ENCODE measurements at regions not wholly inside any gene's neighbourhood (a gene's known extent, or its start where the extent isn't known, plus 50 kb on each side); places are given as distances from the start of the nearest gene placed in this dataset.

GRCh38 chr2:133787651-133788050 lies 219.4 kb upstream of the NCKAP5 start (continued):
- no peak for TF ChIP-seq PATZ1 (CRISPR knock-in tag; IDR thresholded peaks at IDR 0.05; ENCODE audit: borderline replicate concordance)
- no peak for TF ChIP-seq RARB (CRISPR knock-in tag; IDR thresholded peaks at IDR 0.05)
- TF ChIP-seq BACH2 (CRISPR knock-in tag; IDR thresholded peaks at IDR 0.05; ENCODE audit: borderline replicate concordance): no peak

GRCh38 chr2:133788386-133788785 lies 220.1 kb upstream of the NCKAP5 start:
- TF ChIP-seq ZFP30 (CRISPR knock-in tag; IDR thresholded peaks at IDR 0.05) (no peak), TSHZ2 (CRISPR knock-in tag; IDR thresholded peaks at IDR 0.05) (no peak), BACH2 (CRISPR knock-in tag; IDR thresholded peaks at IDR 0.05; ENCODE audit: borderline replicate concordance) (no peak), SNAI2 (CRISPR knock-in tag; IDR thresholded peaks at IDR 0.05) (no peak), OSR1 (CRISPR knock-in tag; IDR thresholded peaks at IDR 0.05) (no peak), ZNF70 (CRISPR knock-in tag; IDR thresholded peaks at IDR 0.05) (no peak), ISL1 (CRISPR knock-in tag; IDR thresholded peaks at IDR 0.05) (no peak), POU6F1 (CRISPR knock-in tag; IDR thresholded peaks at IDR 0.05; ENCODE audit: borderline replicate concordance, low read depth) (no peak), CSRNP3 (CRISPR knock-in tag; IDR thresholded peaks at IDR 0.05) (no peak), ZC3H10 (CRISPR knock-in tag; IDR thresholded peaks at IDR 0.05) (no peak), PPARA (CRISPR knock-in tag; IDR thresholded peaks at IDR 0.05; ENCODE audit: borderline replicate concordance) (no peak), ZNF8 (CRISPR knock-in tag; IDR thresholded peaks at IDR 0.05) (no peak), ZNF565 (CRISPR knock-in tag; conservative IDR thresholded peaks at IDR 0.05; ENCODE audit: low read depth) (no peak), ARNTL (CRISPR knock-in tag; IDR thresholded peaks at IDR 0.05; ENCODE audit: borderline replicate concordance, low read depth) (no peak), ESRRG (CRISPR knock-in tag; IDR thresholded peaks at IDR 0.05) (no peak), CSDC2 (CRISPR knock-in tag; IDR thresholded peaks at IDR 0.05) (no peak)
- ATAC-seq: no peak

- ATAC-seq: no peak
- no peak for TF ChIP-seq POU6F1 (CRISPR knock-in tag; IDR thresholded peaks at IDR 0.05; ENCODE audit: borderline replicate concordance, low read depth)
- TF ChIP-seq ZFP30 (CRISPR knock-in tag; IDR thresholded peaks at IDR 0.05): no peak
- no peak for TF ChIP-seq ISL1 (CRISPR knock-in tag; IDR thresholded peaks at IDR 0.05)
- TF ChIP-seq ARNTL (CRISPR knock-in tag; IDR thresholded peaks at IDR 0.05; ENCODE audit: borderline replicate concordance, low read depth): no peak
- no peak for TF ChIP-seq CSDC2 (CRISPR knock-in tag; IDR thresholded peaks at IDR 0.05)
- no peak for TF ChIP-seq ZFP3 (CRISPR knock-in tag; IDR thresholded peaks at IDR 0.05)
- TF ChIP-seq CSRNP3 (CRISPR knock-in tag; IDR thresholded peaks at IDR 0.05): no peak
- TF ChIP-seq PPARA (CRISPR knock-in tag; IDR thresholded peaks at IDR 0.05; ENCODE audit: borderline replicate concordance): no peak
- TF ChIP-seq ZNF565 (CRISPR knock-in tag; conservative IDR thresholded peaks at IDR 0.05; ENCODE audit: low read depth): no peak
- no peak for TF ChIP-seq PATZ1 (CRISPR knock-in tag; IDR thresholded peaks at IDR 0.05; ENCODE audit: borderline replicate concordance)
- no peak for TF ChIP-seq ZNF8 (CRISPR knock-in tag; IDR thresholded peaks at IDR 0.05)
These were observed 221.5 kb upstream of the NCKAP5 start for GRCh38 chr2:133789743-133790142.

All from SK-N-SH treated with all-trans-retinoic acid at 6 μM for 48 hours (cell line).